MM.1S (cell line): ENCODE measurements at regions not wholly inside any gene's neighbourhood (a gene's known extent, or its start where the extent isn't known, plus 50 kb on each side); places are given as distances from the start of the nearest gene placed in this dataset.

Source experiments
- DNase-seq: peaks from one replicate; pipeline ENCODE4 v3.0.0-alpha.2; 2015
- H2AFZ ChIP-seq: fragments of 300-600 bp; sonication (generic); 2 replicates; pipeline ENCODE4 v1.6.0; 2016; ENCODE audit warnings: antibody characterized with exemption, low read length
- H3F3A ChIP-seq: fragments of 300-600 bp; sonication (generic); 2 replicates; pipeline ENCODE4 v1.6.1; 2016; ENCODE audit warnings: mild to moderate bottlenecking, antibody characterized with exemption, low read length, moderate library complexity, mixed read lengths; ENCODE audit not compliant: insufficient read depth
- H3K27ac ChIP-seq: fragments of 300-600 bp; sonication (generic); 2 replicates; pipeline ENCODE4 v1.5.1; 2016; ENCODE audit warnings: mild to moderate bottlenecking, low read length
- H3K27me3 ChIP-seq: fragments of 300-600 bp; sonication (generic); replicated peaks from 2 replicates; pipeline ENCODE4 v1.6.0; 2016; ENCODE audit warnings: low read length; ENCODE audit not compliant: insufficient read depth
- H3K36me3 ChIP-seq: fragments of 300-600 bp; sonication (generic); replicated peaks from 2 replicates; pipeline ENCODE4 v1.6.1; 2016; ENCODE audit warnings: mild to moderate bottlenecking, low read length, mixed read lengths; ENCODE audit not compliant: insufficient read depth
- H3K4me1 ChIP-seq: fragments of 300-600 bp; sonication (generic); 2 replicates; pipeline ENCODE4 v1.6.1; 2016; ENCODE audit warnings: low read length, mixed read lengths
- H3K4me2 ChIP-seq: fragments of 300-600 bp; sonication (generic); 2 replicates; pipeline ENCODE4 v1.6.0; 2016; ENCODE audit warnings: low read depth, low read length
- H3K4me3 ChIP-seq: fragments of 300-600 bp; sonication (generic); 2 replicates; pipeline ENCODE4 v1.5.1; 2016; ENCODE audit warnings: low read length, mixed read lengths
- H3K79me2 ChIP-seq: fragments of 300-600 bp; sonication (generic); 2 replicates; pipeline ENCODE4 v1.6.1; 2016; ENCODE audit warnings: mixed run types, low read length, mixed read lengths
- H3K9ac ChIP-seq: fragments of 300-600 bp; sonication (generic); 2 replicates; pipeline ENCODE4 v1.6.1; 2016; ENCODE audit warnings: low read length, mixed read lengths
- H3K9me2 ChIP-seq: fragments of 300-600 bp; sonication (generic); replicated peaks from 2 replicates; pipeline ENCODE4 v1.6.1; 2016; ENCODE audit warnings: mild to moderate bottlenecking, low read length, mixed read lengths; ENCODE audit not compliant: insufficient read depth
- H3K9me3 ChIP-seq: fragments of 300-600 bp; sonication (generic); replicated peaks from 2 replicates; pipeline ENCODE4 v1.6.1; 2016; ENCODE audit warnings: mild to moderate bottlenecking, low read length, mixed read lengths; ENCODE audit not compliant: insufficient read depth
- H4K20me1 ChIP-seq: fragments of 300-600 bp; sonication (generic); 2 replicates; pipeline ENCODE4 v1.6.1; 2016; ENCODE audit warnings: mild to moderate bottlenecking, low read length, moderate library complexity, mixed read lengths; ENCODE audit not compliant: insufficient read depth
- CTCF ChIP-seq: fragments of 300-600 bp; sonication (generic); IDR thresholded peaks from 2 replicates; pipeline ENCODE4 v1.5.1; 2016; ENCODE audit warnings: antibody characterized with exemption, low read length, mixed read lengths
- EZH2 ChIP-seq: fragments of 300-600 bp; sonication (generic); optimal IDR thresholded peaks from 2 replicates; pipeline ENCODE3; 2017; ENCODE audit warnings: low read depth, mild to moderate bottlenecking, antibody characterized with exemption, low read length, mixed read lengths
- EZH2phosphoT487 ChIP-seq: fragments of 300-600 bp; sonication (generic); IDR thresholded peaks from 2 replicates; pipeline ENCODE4 v1.6.1; 2018; ENCODE audit warnings: antibody characterized with exemption, low read length

DNA sequence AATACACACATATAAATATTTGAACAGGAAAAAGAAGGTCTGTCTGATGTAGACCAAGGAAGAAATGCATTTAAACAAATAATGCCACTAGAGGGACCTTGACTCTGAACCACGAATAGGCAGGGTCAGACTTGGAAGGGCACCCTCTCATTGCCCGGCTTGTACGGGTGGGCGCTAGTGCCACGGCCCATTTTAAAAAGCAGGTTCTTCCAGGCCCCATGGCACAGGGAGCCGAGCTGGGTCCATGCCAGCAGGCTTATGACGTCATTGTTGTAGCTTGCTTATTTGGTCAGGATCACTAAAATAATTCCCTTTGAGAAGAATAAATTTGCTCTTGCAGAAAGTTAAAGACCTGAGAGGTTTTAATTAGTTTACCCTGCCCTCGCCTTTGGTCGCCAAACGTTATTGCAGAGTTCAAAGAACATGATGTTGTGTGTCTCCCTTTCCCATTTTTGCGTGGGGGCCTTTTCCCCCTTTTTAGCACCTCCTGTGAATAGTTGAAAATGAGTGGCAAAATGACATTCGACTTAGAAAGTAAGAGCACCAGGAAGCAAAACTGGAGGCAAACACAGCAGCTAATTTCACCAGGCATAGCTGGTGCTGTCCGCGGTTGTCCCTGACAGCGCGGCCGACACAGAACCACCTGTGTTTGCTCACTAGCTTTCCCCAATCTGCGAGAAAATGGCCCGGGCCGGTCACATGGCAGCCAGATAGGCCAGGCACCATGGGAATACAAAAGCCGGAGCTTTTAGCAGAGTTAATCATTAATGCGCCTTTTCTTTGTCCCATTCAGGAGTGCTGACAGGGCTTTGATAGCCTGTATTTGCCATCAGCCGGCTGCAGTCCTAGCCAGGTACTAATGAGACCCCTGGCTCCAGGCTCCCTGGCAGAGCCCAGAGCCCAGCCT, 93.8 kb downstream of the FOXA2 start:
- no peak overlapping the region for H2AFZ ChIP-seq
- H3K79me2 ChIP-seq, result no peaks in the 10 kb centered on the region
- H3K4me1 ChIP-seq, result no peaks in the 10 kb centered on the region
- no peak for DNase-seq
- H3K9ac ChIP-seq, result no peak overlapping the region
- no peak overlapping the region for H3K27ac ChIP-seq
- no peaks in the 10 kb centered on the region for H3F3A ChIP-seq
- no peaks in the 10 kb centered on the region for H4K20me1 ChIP-seq
- H3K4me3 ChIP-seq, result no peak overlapping the region
- TF ChIP-seq CTCF (no peak), EZH2phosphoT487 (no peak), EZH2 (no peak)
- H3K27me3 ChIP-seq, result no peaks in the 10 kb centered on the region
- H3K4me2 ChIP-seq, result no peak overlapping the region
- H3K9me3 ChIP-seq, result no peaks in the 10 kb centered on the region
- no peaks in the 10 kb centered on the region for H3K9me2 ChIP-seq
- no peaks in the 10 kb centered on the region for H3K36me3 ChIP-seq

DNA sequence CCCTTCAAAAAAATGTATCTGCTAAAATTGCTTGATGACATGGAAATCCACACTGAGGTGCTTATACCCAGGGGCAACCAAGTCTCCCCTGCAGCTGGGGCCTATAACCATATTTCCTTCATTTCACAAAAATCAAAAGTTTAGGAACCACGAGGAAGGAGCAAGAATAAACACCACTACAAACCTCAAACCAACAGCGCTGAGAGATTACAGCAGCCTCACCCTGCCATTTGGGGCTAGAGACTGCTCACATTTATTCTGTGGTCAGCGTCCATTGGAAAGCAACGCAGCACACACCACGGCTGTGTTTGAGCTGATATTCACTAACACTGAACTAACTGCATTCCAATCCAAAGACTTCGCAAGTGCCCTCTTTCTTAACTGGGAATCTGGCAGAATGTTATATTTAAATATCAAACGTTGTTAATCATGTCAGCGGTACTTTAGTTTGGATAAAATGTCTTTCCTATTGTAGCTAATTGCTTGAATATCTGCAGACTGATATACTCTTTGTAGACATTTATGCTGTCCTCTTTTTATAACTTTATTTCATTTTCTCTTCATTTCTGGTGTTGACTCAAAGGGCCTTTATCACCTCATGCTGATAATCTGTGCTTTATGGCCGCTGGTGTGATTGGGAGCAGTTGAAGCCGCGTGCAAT, 94.6 kb downstream of the FOXA2 start:
- no peaks in the 10 kb centered on the region for H3F3A ChIP-seq
- no peak overlapping the region for H2AFZ ChIP-seq
- H3K9me2 ChIP-seq, result no peaks in the 10 kb centered on the region
- DNase-seq, result no peak
- H3K4me3 ChIP-seq, result no peak overlapping the region
- H3K27me3 ChIP-seq, result no peaks in the 10 kb centered on the region
- no peaks in the 10 kb centered on the region for H3K79me2 ChIP-seq
- H3K4me1 ChIP-seq, result no peaks in the 10 kb centered on the region
- TF ChIP-seq EZH2 (no peak), EZH2phosphoT487 (no peak), CTCF (no peak)
- H4K20me1 ChIP-seq, result no peaks in the 10 kb centered on the region
- H3K4me2 ChIP-seq, result no peak overlapping the region
- no peaks in the 10 kb centered on the region for H3K36me3 ChIP-seq
- H3K9ac ChIP-seq, result no peak overlapping the region
- H3K9me3 ChIP-seq, result no peaks in the 10 kb centered on the region
- no peak overlapping the region for H3K27ac ChIP-seq

GRCh38 chr20:22480336-22480735, 104.0 kb downstream of the FOXA2 start:
- H3K4me1 ChIP-seq, result peaks cover 14% of the 10 kb centered on the region

More at GRCh38 chr20:22480336-22480735, 104.0 kb downstream of the FOXA2 start:
- Histone ChIP-seq H3K4me2 (no peak overlapping the region), H4K20me1 (no peaks in the 10 kb centered on the region), H3K27ac (no peak overlapping the region), H3K79me2 (no peaks in the 10 kb centered on the region), H3K9ac (no peak overlapping the region), H3K9me3 (no peaks in the 10 kb centered on the region), H3K4me3 (no peak overlapping the region), H2AFZ (no peak overlapping the region), H3K27me3 (no peaks in the 10 kb centered on the region), H3K36me3 (no peaks in the 10 kb centered on the region), H3K9me2 (no peaks in the 10 kb centered on the region), H3F3A (0 out of 2 replicates have a peak, but pooled peaks cover 4% of the 10 kb centered on the region)
- DNase-seq, result no peak
- TF ChIP-seq CTCF, result no peak
- TF ChIP-seq EZH2, result no peak
- TF ChIP-seq EZH2phosphoT487, result no peak
